Frontal cortex (tissue), 3 donors: ENCODE measurements at regions not wholly inside any gene's neighbourhood (a gene's known extent, or its start where the extent isn't known, plus 50 kb on each side); places are given as distances from the start of the nearest gene placed in this dataset.
"Not testable (repeated sequence)": the region's sequence is repeated elsewhere in the genome, so short reads cannot be mapped to it uniquely, and the experiment has no call there.

Source experiments
- DNase-seq, 2 donors: peaks; one replicate each; pipeline ENCODE4 v3.0.0; 2012; ENCODE audit warnings: low spot score in 2 of 2
- FAIRE-seq: peaks from 2 replicates; lab custom pipeline; 2012; peaks lifted over from hg19 to GRCh38; lab: Jason Lieb, UNC
- donor health status: control.
- donor health status: control.
- donor health status: control.

- DNase-seq (no peak), FAIRE-seq (no peak)
These were observed 741.1 kb upstream of the B3GALT2 start for GRCh38 chr1:193927550-193927949.

- no peak for FAIRE-seq
- no peak for DNase-seq
These were observed 740.5 kb upstream of the B3GALT2 start for GRCh38 chr1:193926956-193927355.

- no peak for DNase-seq
- FAIRE-seq: no peak
These were observed 733.4 kb upstream of the B3GALT2 start for GRCh38 chr1:193919827-193920226.

GRCh38 chr1:193916452-193916851, 730.0 kb upstream of the B3GALT2 start:
- DNase-seq (no peak), FAIRE-seq (no peak)

GRCh38 chr1:193914871-193915270, 728.5 kb upstream of the B3GALT2 start:
- DNase-seq (no peak), FAIRE-seq (no peak)

- no peak for FAIRE-seq
- DNase-seq: no peak
These were observed 723.1 kb upstream of the B3GALT2 start for GRCh38 chr1:193909406-193910082.

- FAIRE-seq: no peak
- DNase-seq: no peak
These were observed 719.1 kb upstream of the B3GALT2 start for GRCh38 chr1:193905288-193906085.

GRCh38 chr1:193891788-193892187, 705.4 kb upstream of the B3GALT2 start:
- DNase-seq (no peak), FAIRE-seq (no peak)

GRCh38 chr1:193890935-193891334, 704.5 kb upstream of the B3GALT2 start:
- DNase-seq: no peak
- no peak for FAIRE-seq

- DNase-seq: no peak
- no peak for FAIRE-seq
These were observed 698.6 kb upstream of the B3GALT2 start for GRCh38 chr1:193884848-193885558.

- FAIRE-seq, DNase-seq: not testable (repeated sequence)
These were observed 691.5 kb upstream of the B3GALT2 start for GRCh38 chr1:193877920-193878319.

GRCh38 chr1:193868425-193868824, 682.0 kb upstream of the B3GALT2 start:
- DNase-seq: no peak
- FAIRE-seq: no peak

- no peak for FAIRE-seq
These were observed 669.8 kb upstream of the B3GALT2 start for GRCh38 chr1:193856261-193856660.

GRCh38 chr1:193850745-193851144, 664.3 kb upstream of the B3GALT2 start:
- DNase-seq: no peak
- FAIRE-seq: no peak

More at GRCh38 chr1:193856261-193856660, 669.8 kb upstream of the B3GALT2 start:
- DNase-seq: no peak

- no peak for DNase-seq
- FAIRE-seq: no peak
These were observed 660.6 kb upstream of the B3GALT2 start for GRCh38 chr1:193846876-193847604.

- FAIRE-seq (no peak), DNase-seq (no peak)
These were observed 660.0 kb upstream of the B3GALT2 start for GRCh38 chr1:193846411-193846810.

GRCh38 chr1:193841857-193842256, 655.4 kb upstream of the B3GALT2 start:
- FAIRE-seq (no peak), DNase-seq (no peak)

- DNase-seq: no peak
- no peak for FAIRE-seq
These were observed 645.1 kb upstream of the B3GALT2 start for GRCh38 chr1:193831465-193831864.

GRCh38 chr1:193827516-193827915, 641.1 kb upstream of the B3GALT2 start:
- no peak for FAIRE-seq
- no peak for DNase-seq

- FAIRE-seq: no peak
- no peak for DNase-seq
These were observed 633.0 kb upstream of the B3GALT2 start for GRCh38 chr1:193819376-193819775.
